HFF-Myc (cell line): ENCODE measurements at regions not wholly inside any gene's neighbourhood (a gene's known extent, or its start where the extent isn't known, plus 50 kb on each side); places are given as distances from the start of the nearest gene placed in this dataset.

ENCODE experiments used
- DNase-seq: peaks from one replicate; pipeline ENCODE4 v3.0.0-alpha.2; 2011; ENCODE audit warnings: low read depth; ENCODE audit errors: extremely low read depth
- H3K4me3 ChIP-seq: replicated peaks from 2 replicates; pipeline ENCODE4 v1.5.1; 2011; ENCODE audit warnings: low read depth, mild to moderate bottlenecking, control low read depth, low read length
- CTCF ChIP-seq: IDR thresholded peaks from 2 replicates; pipeline ENCODE4 v1.5.1; 2012; ENCODE audit warnings: mild to moderate bottlenecking, low read depth, low read length, control low read depth; ENCODE audit errors: missing control alignments

GRCh38 chr5:136420168-136420898 lies 55.0 kb upstream of the TRPC7 start:
- no peak overlapping the region for H3K4me3 ChIP-seq
- TF ChIP-seq CTCF: no peak
- no peak for DNase-seq

DNA sequence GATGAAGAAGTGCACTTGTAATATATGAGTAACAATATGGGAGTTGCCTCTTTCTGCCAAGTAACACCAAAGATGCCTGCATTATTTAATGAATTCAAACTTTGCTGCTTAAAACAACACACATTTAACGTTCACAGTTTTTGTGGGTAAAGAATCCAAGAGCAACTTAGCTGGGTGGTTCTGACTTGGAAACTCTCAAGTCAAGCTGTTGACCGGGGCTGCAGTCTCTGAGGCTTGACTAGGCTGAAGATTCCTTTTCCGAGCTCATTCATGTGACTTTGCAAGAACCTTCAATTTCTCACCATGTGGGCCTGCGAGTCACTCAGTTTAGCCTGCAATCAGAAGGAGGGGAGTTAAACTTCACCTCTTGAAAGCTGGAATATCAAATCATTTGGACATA lies 53.0 kb upstream of the TRPC7 start:
- H3K4me3 ChIP-seq: no peak overlapping the region
- no peak for DNase-seq
- TF ChIP-seq CTCF: no peak
